ENCODE measurements at regions not wholly inside any gene's neighbourhood (a gene's known extent, or its start where the extent isn't known, plus 50 kb on each side); places are given as distances from the start of the nearest gene placed in this dataset.

GRCh38 chr12:27388650-27389049, 56.0 kb downstream of the BMAL2 start:
- no peak overlapping the region for H3K27ac ChIP-seq
- no peaks in the 10 kb centered on the region for H3K9me3 ChIP-seq
- no peaks in the 10 kb centered on the region for H3K27me3 ChIP-seq
- H3K4me1 ChIP-seq, result no peaks in the 10 kb centered on the region
- DNase-seq, result no peak
- intact Hi-C loops (cut with DNase I; ENCODE audit: low total_unique reads), result no loop called here
- no peak for TF ChIP-seq CTCF (IDR thresholded peaks at IDR 0.05)
- no peaks in the 10 kb centered on the region for H3K36me3 ChIP-seq
- no peak overlapping the region for H3K4me3 ChIP-seq

GRCh38 chr12:27394676-27395075, 51.9 kb upstream of the SMCO2 start:
- H3K4me1 ChIP-seq, result no peaks in the 10 kb centered on the region
- no peaks in the 10 kb centered on the region for H3K27me3 ChIP-seq
- DNase-seq, result no peak
- intact Hi-C loops (cut with DNase I; ENCODE audit: low total_unique reads), result no loop called here
- H3K9me3 ChIP-seq, result no peaks in the 10 kb centered on the region
- H3K36me3 ChIP-seq, result no peaks in the 10 kb centered on the region
- no peak overlapping the region for H3K4me3 ChIP-seq
- TF ChIP-seq CTCF (IDR thresholded peaks at IDR 0.05), result no peak
- no peak overlapping the region for H3K27ac ChIP-seq

DNA sequence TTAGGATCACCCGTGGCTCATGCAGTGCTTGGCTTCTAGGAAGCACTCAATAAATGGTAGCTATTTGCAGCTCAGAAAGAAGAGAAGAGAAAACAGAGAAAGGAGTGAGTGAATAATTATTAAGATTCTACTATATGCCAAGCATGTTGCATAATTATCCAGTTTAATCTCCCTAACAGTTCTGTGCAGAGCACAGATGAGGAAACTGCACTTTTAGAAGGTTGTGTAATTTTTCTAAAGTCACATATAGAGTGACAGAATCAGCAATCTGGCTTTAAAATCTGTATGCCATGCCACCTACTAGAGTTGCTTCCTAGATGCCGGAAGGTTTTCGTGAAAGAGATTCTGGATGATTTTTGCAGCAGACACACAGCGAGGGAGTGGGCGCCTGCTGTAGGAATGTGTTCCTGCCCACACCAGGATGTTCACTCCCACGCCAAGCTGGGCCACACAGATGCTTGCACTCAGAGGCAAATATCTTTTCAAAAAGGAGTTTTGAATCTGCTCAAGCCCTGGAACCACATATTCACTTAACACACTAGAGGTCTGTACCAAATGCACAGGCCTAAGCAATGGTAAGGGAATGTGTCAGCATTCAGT, 50.2 kb upstream of the SMCO2 start:
- H3K4me1 ChIP-seq, result no peaks in the 10 kb centered on the region
- no peak overlapping the region for H3K27ac ChIP-seq
- no peak for TF ChIP-seq CTCF (IDR thresholded peaks at IDR 0.05)
- no peaks in the 10 kb centered on the region for H3K27me3 ChIP-seq
- H3K4me3 ChIP-seq, result no peak overlapping the region
- DNase-seq, result no peak
- no peaks in the 10 kb centered on the region for H3K36me3 ChIP-seq
- H3K9me3 ChIP-seq, result no peaks in the 10 kb centered on the region
- intact Hi-C loops (cut with DNase I; ENCODE audit: low total_unique reads), result no loop called here
